ENCODE measurements at regions not wholly inside any gene's neighbourhood (a gene's known extent, or its start where the extent isn't known, plus 50 kb on each side); places are given as distances from the start of the nearest gene placed in this dataset.
A peak's percentile ranks its signal among the peaks of the same experiment; 100 is the strongest.
"Not testable (repeated sequence)": the region's sequence is repeated elsewhere in the genome, so short reads cannot be mapped to it uniquely, and the experiment has no call there.

- TF ChIP-seq, protein P1, sequence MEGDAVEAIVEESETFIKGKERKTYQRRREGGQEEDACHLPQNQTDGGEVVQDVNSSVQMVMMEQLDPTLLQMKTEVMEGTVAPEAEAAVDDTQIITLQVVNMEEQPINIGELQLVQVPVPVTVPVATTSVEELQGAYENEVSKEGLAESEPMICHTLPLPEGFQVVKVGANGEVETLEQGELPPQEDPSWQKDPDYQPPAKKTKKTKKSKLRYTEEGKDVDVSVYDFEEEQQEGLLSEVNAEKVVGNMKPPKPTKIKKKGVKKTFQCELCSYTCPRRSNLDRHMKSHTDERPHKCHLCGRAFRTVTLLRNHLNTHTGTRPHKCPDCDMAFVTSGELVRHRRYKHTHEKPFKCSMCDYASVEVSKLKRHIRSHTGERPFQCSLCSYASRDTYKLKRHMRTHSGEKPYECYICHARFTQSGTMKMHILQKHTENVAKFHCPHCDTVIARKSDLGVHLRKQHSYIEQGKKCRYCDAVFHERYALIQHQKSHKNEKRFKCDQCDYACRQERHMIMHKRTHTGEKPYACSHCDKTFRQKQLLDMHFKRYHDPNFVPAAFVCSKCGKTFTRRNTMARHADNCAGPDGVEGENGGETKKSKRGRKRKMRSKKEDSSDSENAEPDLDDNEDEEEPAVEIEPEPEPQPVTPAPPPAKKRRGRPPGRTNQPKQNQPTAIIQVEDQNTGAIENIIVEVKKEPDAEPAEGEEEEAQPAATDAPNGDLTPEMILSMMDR (conservative IDR thresholded peaks at IDR 0.05; ENCODE audit: control insufficient read depth, insufficient read depth, low read depth, low read length): no peak
- H3K4me3 ChIP-seq (ENCODE audit: control insufficient read depth, low read depth, low read length): no peak overlapping the region
- DNase-seq (ENCODE audit: low read depth): no peak
Observed at GRCh38 chr2:118747637-118748036, 99.8 kb downstream of the EN1 start.

DNA sequence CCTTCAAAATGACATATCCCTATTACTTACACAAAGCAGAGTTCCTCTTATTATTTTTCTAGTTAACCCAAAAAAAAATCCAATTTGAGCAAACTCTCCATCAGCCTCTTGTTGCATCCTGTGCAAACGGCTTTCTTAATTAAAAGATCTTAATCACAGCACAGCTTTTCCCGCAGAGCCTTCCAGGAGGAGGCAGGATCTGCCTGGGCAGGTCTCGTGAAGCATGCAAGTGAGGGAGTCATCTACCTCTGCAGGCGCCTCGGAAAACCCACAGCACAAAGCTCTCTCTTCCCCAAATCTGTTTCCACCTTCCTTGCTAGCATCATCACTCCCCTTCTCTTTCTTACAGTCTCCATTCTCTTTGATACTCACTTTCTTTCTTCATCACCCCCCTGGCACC, 100.4 kb downstream of the EN1 start:
- H3K4me3 ChIP-seq (ENCODE audit: control insufficient read depth, low read depth, low read length): no peak overlapping the region
- DNase-seq (ENCODE audit: low read depth): no peak
- TF ChIP-seq, protein P1 (conservative IDR thresholded peaks at IDR 0.05; ENCODE audit: control insufficient read depth, insufficient read depth, low read depth, low read length): no peak

GRCh38 chr2:118744682-118745181, 102.7 kb downstream of the EN1 start:
- not testable (repeated sequence) for DNase-seq (ENCODE audit: low read depth); H3K4me3 ChIP-seq (ENCODE audit: control insufficient read depth, low read depth, low read length)

DNA sequence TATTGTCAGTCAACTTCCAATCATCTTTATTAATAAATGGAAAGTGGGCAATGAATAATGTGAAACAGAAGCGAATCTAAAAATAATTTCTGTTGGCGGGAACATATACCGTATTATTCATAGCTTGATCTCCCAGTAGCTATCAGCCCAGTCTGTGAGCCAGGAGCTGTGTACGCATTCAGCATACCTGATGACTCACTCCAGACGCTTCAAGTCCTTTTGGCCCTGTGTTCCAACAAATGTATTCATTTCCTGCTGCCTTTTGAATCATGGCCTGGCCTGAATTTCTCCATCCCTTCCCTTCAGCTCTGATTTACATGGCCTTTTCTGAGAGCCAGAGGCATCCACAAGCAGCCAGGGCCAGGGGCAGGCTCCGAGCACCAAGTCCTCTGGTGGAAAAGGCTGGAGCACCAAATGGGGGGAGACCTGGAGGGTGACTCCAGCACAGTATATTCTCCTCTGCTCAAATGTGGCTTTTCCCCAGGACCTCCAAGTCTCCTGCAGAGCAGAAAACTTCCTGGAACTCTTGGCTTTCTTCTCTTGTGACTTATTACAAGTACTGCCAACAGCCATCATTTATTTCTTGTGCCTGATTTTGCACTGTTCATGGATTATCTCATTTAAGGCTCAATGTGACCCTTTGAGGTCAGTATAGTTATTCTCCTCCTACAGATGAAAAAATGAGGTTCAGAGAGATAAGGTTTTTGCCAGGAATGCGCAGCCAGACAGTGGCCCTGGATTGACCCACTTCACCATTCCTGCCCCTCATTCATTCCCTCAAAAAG, 108.7 kb downstream of the EN1 start:
- DNase-seq (ENCODE audit: low read depth): peak; percentile 100
- TF ChIP-seq, protein P1 (conservative IDR thresholded peaks at IDR 0.05; ENCODE audit: control insufficient read depth, insufficient read depth, low read depth, low read length): no peak
- no peak overlapping the region for H3K4me3 ChIP-seq (ENCODE audit: control insufficient read depth, low read depth, low read length)

DNA sequence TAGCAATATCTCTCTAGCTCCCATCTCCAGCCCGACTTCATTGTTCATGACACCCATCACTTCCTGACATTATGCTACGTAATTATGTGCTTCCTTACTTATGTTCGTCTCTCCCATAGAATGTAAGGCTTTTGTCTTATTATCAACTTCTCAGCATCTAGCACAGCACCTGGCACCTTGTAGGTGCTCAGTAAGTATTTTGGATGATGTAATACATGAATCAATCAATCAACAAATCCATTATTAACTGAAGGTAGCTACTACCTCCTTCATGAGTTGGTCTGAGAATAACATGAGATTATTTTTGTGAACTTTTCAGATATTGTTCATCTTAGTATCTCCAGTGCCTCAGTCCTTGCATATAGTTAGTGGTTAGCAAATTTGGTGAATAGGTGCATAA, 109.3 kb downstream of the EN1 start:
- no peak overlapping the region for H3K4me3 ChIP-seq (ENCODE audit: control insufficient read depth, low read depth, low read length)
- DNase-seq (ENCODE audit: low read depth): no peak
- TF ChIP-seq, protein P1 (conservative IDR thresholded peaks at IDR 0.05; ENCODE audit: control insufficient read depth, insufficient read depth, low read depth, low read length): no peak

- no peak for DNase-seq (ENCODE audit: low read depth)
- TF ChIP-seq, protein P1 (conservative IDR thresholded peaks at IDR 0.05; ENCODE audit: control insufficient read depth, insufficient read depth, low read depth, low read length): no peak
- H3K4me3 ChIP-seq (ENCODE audit: control insufficient read depth, low read depth, low read length): no peak overlapping the region
Observed at GRCh38 chr2:118737684-118738083, 109.8 kb downstream of the EN1 start.

DNA sequence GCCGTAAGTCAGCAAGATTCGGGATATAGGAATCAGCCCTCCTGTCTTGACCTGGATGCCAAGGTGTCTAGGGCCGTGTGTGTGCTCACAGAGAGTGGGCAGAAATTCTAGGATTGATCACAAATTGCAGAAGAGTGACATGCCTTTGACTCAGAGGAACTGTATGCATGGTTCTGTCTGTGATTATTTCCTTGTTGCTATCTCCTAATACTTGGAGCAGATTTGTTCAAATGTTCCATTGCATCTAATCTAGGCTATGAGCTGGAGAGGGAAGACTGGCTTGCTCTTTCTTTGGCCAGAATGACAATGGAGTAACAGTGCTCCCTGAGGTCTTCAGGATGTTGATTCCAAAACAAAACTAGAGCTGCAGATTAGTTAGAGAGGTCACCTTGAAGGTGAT, 115.0 kb downstream of the EN1 start:
- TF ChIP-seq, protein P1 (conservative IDR thresholded peaks at IDR 0.05; ENCODE audit: control insufficient read depth, insufficient read depth, low read depth, low read length): no peak
- H3K4me3 ChIP-seq (ENCODE audit: control insufficient read depth, low read depth, low read length): no peak overlapping the region
- DNase-seq (ENCODE audit: low read depth): peak; percentile 26

All from fibroblast of mammary gland (primary cell).